HCT116 (cell line): ENCODE measurements at regions not wholly inside any gene's neighbourhood (a gene's known extent, or its start where the extent isn't known, plus 50 kb on each side); places are given as distances from the start of the nearest gene placed in this dataset.

Source experiments
- ATAC-seq: fragments of 200-7000 bp; cut with Tn5 transposase; 2 replicates; pipeline ENCODE4 v1.9.1; 2020; ENCODE audit warnings: mild to moderate bottlenecking, moderate library complexity
- BruUV-seq: library from RNA; stranded (reverse); fragments of 400-500 nt; replicated peaks from 2 replicates; lab custom pipeline; 2021; lab: Mats Ljungman, UMichigan
- CTCF ChIA-PET: fragments of 300-600 bp; sonication (Branson Sonifier 250); formaldehyde crosslinking; loops from one replicate; lab custom pipeline; 2021; ENCODE audit warnings: antibody characterized with exemption; lab: Charles Lee
- POLR2A ChIA-PET: fragments of 300-600, 350-600 bp; sonication (Branson Sonifier 250); formaldehyde crosslinking; loops from one replicate; lab custom pipeline; 2021; ENCODE audit warnings: antibody characterized with exemption; lab: Charles Lee
- RAD21 ChIA-PET, 2 experiments: fragments of 300-600 bp; sonication (Branson Sonifier 250); formaldehyde crosslinking; loops; one replicate each; lab custom pipeline; 2023; ENCODE audit warnings: low total read pairs in 2 of 2; ENCODE audit not compliant: uncharacterized antibody in 2 of 2, unreplicated experiment in 2 of 2, low non-redundant PET in 1 of 2; lab: Charles Lee
- DNase-seq: peaks from one replicate; pipeline ENCODE4 v3.0.0-alpha.2; 2010; ENCODE audit warnings: low read depth, low spot score
- H2AFZ ChIP-seq: fragments of 200-600 bp; shearing (Covaris generic), sonication (generic); 2 replicates; pipeline ENCODE4 v1.6.1; 2017; ENCODE audit warnings: low read depth, mixed run types, mixed read lengths, antibody characterized with exemption, low read length; ENCODE audit not compliant: poor library complexity, severe bottlenecking
- H3K27ac ChIP-seq: 2 replicates; pipeline ENCODE4 v1.5.1; 2012; ENCODE audit warnings: low read depth, low read length
- H3K27me3 ChIP-seq: fragments of 200-600 bp; sonication (generic); 2 replicates; pipeline ENCODE4 v1.6.1; 2016; ENCODE audit warnings: mixed run types, low read length, mixed read lengths; ENCODE audit not compliant: insufficient read depth
- H3K36me3 ChIP-seq, 2 experiments: fragments of 200-500 bp in 1 of 2; fragments of 200-600 bp in 1 of 2; sonication (Bioruptor generic) in 1 of 2; sonication (generic) in 1 of 2; 2 replicates each; pipeline versions ENCODE4 v1.5.1 to v1.6.1; 2014 to 2016; ENCODE audit warnings: low read length in 2 of 2, inconsistent platforms in 1 of 2, mixed read lengths in 1 of 2, mixed run types in 1 of 2; ENCODE audit not compliant: insufficient read depth in 2 of 2, control insufficient read depth in 1 of 2
- H3K4me1 ChIP-seq, 2 experiments: fragments of 200-600 bp in 1 of 2; sonication (generic) in 1 of 2; 2 replicates each; pipeline versions ENCODE4 v1.5.1 to v1.6.1; 2012 to 2017; ENCODE audit warnings: low read length in 2 of 2, inconsistent platforms in 1 of 2, mild to moderate bottlenecking in 1 of 2, mixed read lengths in 1 of 2, mixed run types in 1 of 2, moderate library complexity in 1 of 2; ENCODE audit not compliant: insufficient read depth in 2 of 2, control insufficient read depth in 1 of 2
- H3K4me2 ChIP-seq: fragments of 200-600 bp; sonication (generic); 2 replicates; pipeline ENCODE4 v1.6.1; 2017; ENCODE audit warnings: mixed run types, low read length, mixed read lengths
- H3K4me3 ChIP-seq, 2 experiments: fragments of 200-600 bp in 1 of 2; sonication (generic) in 1 of 2; replicated peaks in 1 of 2; 2 replicates each; pipeline ENCODE4 v1.5.1; 2011 to 2016; ENCODE audit warnings: low read length in 2 of 2, control low read depth in 1 of 2, low read depth in 1 of 2, mild to moderate bottlenecking in 1 of 2, mixed read lengths in 1 of 2, mixed run types in 1 of 2
- H3K79me2 ChIP-seq: fragments of 200-600 bp; sonication (generic); 2 replicates; pipeline ENCODE4 v1.6.1; 2017; ENCODE audit warnings: mild to moderate bottlenecking, mixed run types, low read length, moderate library complexity, mixed read lengths; ENCODE audit not compliant: insufficient read depth
- H3K9ac ChIP-seq: fragments of 200-600 bp; sonication (generic); 2 replicates; pipeline ENCODE4 v1.6.1; 2016; ENCODE audit warnings: low read length, mixed read lengths
- H3K9me2 ChIP-seq: fragments of 200-600 bp; sonication (generic), shearing (Covaris generic); 2 replicates; pipeline ENCODE4 v1.6.1; 2017; ENCODE audit warnings: mixed run types, mild to moderate bottlenecking, moderate library complexity; ENCODE audit not compliant: insufficient read depth
- H3K9me3 ChIP-seq, 2 experiments: fragments of 200-500 bp in 1 of 2; fragments of 200-600 bp in 1 of 2; sonication (Bioruptor generic) in 1 of 2; sonication (generic) in 1 of 2; 2 replicates each; pipeline ENCODE4 v1.6.1; 2014 to 2017; ENCODE audit warnings: low read length in 2 of 2, mixed read lengths in 2 of 2, inconsistent platforms in 1 of 2, low read depth in 1 of 2, mild to moderate bottlenecking in 1 of 2, mixed run types in 1 of 2, moderate library complexity in 1 of 2; ENCODE audit not compliant: control insufficient read depth in 1 of 2, insufficient read depth in 1 of 2
- H4K20me1 ChIP-seq: fragments of 200-600 bp; sonication (generic), shearing (Covaris generic); 2 replicates; pipeline ENCODE4 v1.6.1; 2017; ENCODE audit warnings: mixed run types, mild to moderate bottlenecking, moderate library complexity; ENCODE audit not compliant: insufficient read depth
- ATF3 ChIP-seq: IDR thresholded peaks from 2 replicates; pipeline ENCODE4 v1.6.1; 2012
- CTCF ChIP-seq, 3 experiments: fragments of 200-600 bp in 1 of 3; sonication (generic) in 1 of 3; IDR thresholded peaks in 2 of 3; conservative IDR thresholded peaks in 1 of 3; 2 replicates each; pipeline ENCODE4 v1.5.1; 2012 to 2017; ENCODE audit warnings: low read depth in 2 of 3, low read length in 2 of 3, antibody characterized with exemption in 1 of 3, borderline replicate concordance in 1 of 3, control low read depth in 1 of 3, mild to moderate bottlenecking in 1 of 3, mixed read lengths in 1 of 3, mixed run types in 1 of 3, moderate library complexity in 1 of 3; ENCODE audit not compliant: insufficient read depth in 1 of 3
- EGR1 ChIP-seq: IDR thresholded peaks from 2 replicates; pipeline ENCODE4 v1.6.1; 2012; ENCODE audit warnings: low read depth
- ELF1 ChIP-seq: IDR thresholded peaks from 2 replicates; pipeline ENCODE4 v1.6.1; 2012; ENCODE audit warnings: low read depth, borderline replicate concordance
- EZH2 ChIP-seq: fragments of 200-600 bp; sonication (generic); IDR thresholded peaks from 2 replicates; pipeline ENCODE4 v1.6.1; 2017; ENCODE audit warnings: antibody characterized with exemption, mixed run types
- EZH2phosphoT487 ChIP-seq: fragments of 200-600 bp; IDR thresholded peaks from 2 replicates; pipeline ENCODE4 v1.6.1; 2018; ENCODE audit warnings: antibody characterized with exemption, borderline replicate concordance
- FOSL1 ChIP-seq: IDR thresholded peaks from 2 replicates; pipeline ENCODE4 v1.6.1; 2012; ENCODE audit warnings: low read depth
- JUND ChIP-seq: IDR thresholded peaks from 2 replicates; pipeline ENCODE4 v1.6.1; 2012
- POLR2A ChIP-seq: IDR thresholded peaks from 2 replicates; pipeline ENCODE4 v1.7.0; 2011; ENCODE audit warnings: borderline replicate concordance; ENCODE audit not compliant: insufficient read depth, insufficient read length; ENCODE audit errors: extremely low read depth
- POLR2AphosphoS5 ChIP-seq: IDR thresholded peaks from 2 replicates; pipeline ENCODE4 v1.6.1; 2011; ENCODE audit warnings: mild to moderate bottlenecking, low read depth, low read length, moderate library complexity
- RAD21 ChIP-seq: IDR thresholded peaks from 2 replicates; pipeline ENCODE4 v1.6.1; 2012; ENCODE audit warnings: low read depth, mild to moderate bottlenecking
- REST ChIP-seq: IDR thresholded peaks from 2 replicates; pipeline ENCODE4 v1.6.1; 2012; ENCODE audit warnings: low read depth
- SIN3A ChIP-seq: IDR thresholded peaks from 2 replicates; pipeline ENCODE4 v1.6.1; 2012; ENCODE audit warnings: low read depth
- SP1 ChIP-seq: IDR thresholded peaks from 2 replicates; pipeline ENCODE4 v1.6.1; 2012; ENCODE audit warnings: low read depth
- TCF7L2 ChIP-seq: IDR thresholded peaks from 2 replicates; pipeline ENCODE4 v1.7.0; 2011; ENCODE audit warnings: borderline replicate concordance, inconsistent platforms; ENCODE audit not compliant: insufficient read depth, insufficient read length; ENCODE audit errors: extremely low read depth
- ZFX ChIP-seq: fragments of 450-650 bp; IDR thresholded peaks from 2 replicates; pipeline ENCODE4 v1.6.1; 2017
- ZNF274 ChIP-seq: fragments of 200-500 bp; sonication (Bioruptor generic); IDR thresholded peaks from 2 replicates; pipeline ENCODE4 v1.6.1; 2014; ENCODE audit warnings: mild to moderate bottlenecking, low read depth, low read length, inconsistent platforms
- intact Hi-C: fragments of 100-400 bp; cut with micrococcal nuclease; formaldehyde crosslinking; loops from 2 replicates; pipeline ENCODE4 v1.10.0; 2022

GRCh38 chr15:69869881-69870505 is 227.7 kb downstream of the TLE3 start (continued):
- no peak for TF ChIP-seq CTCF (IDR thresholded peaks at IDR 0.05 in 2 of 3, conservative IDR thresholded peaks at IDR 0.05 in 1 of 3; ENCODE audit: borderline replicate concordance in 1 of 3, insufficient read depth in 1 of 3, low read depth in 2 of 3, low read length in 2 of 3)

- Histone ChIP-seq H3K4me2 (no peak overlapping the region), H3K9me3 (no peaks in the 10 kb centered on the region; a peak in 1 of 4 replicates), H2AFZ (no peak overlapping the region), H3K27me3 (no peaks in the 10 kb centered on the region), H3K4me1 (peaks cover 8 to 10% of the 10 kb centered on the region in 2 experiments; a peak in 3 of 4 replicates), H3K36me3 (no peaks in the 10 kb centered on the region), H3K27ac (no peak overlapping the region), H4K20me1 (no peaks in the 10 kb centered on the region), H3K79me2 (no peaks in the 10 kb centered on the region), H3K4me3 (no peak overlapping the region), H3K9me2 (no peaks in the 10 kb centered on the region), H3K9ac (no peak overlapping the region)
- ChIA-PET RAD21 (no interaction called here), POLR2A (no interaction called here), CTCF (no interaction called here)
- DNase-seq (no peak), ATAC-seq (no peak)
- BruUV-seq = no TSS peak
- intact Hi-C loops = no loop called here
- TF ChIP-seq TCF7L2 (no peak), RAD21 (no peak), EGR1 (no peak), ELF1 (no peak), ZNF274 (no peak), FOSL1 (no peak), POLR2AphosphoS5 (no peak), EZH2 (no peak), SP1 (no peak), EZH2phosphoT487 (no peak), POLR2A (no peak), REST (no peak), CTCF (IDR thresholded peaks at IDR 0.05 in 2 of 3, conservative IDR thresholded peaks at IDR 0.05 in 1 of 3; ENCODE audit: borderline replicate concordance in 1 of 3, insufficient read depth in 1 of 3, low read depth in 2 of 3, low read length in 2 of 3) (no peak), JUND (no peak), SIN3A (no peak), ATF3 (no peak), ZFX (no peak)
Measured at GRCh38 chr15:69871511-69872134, 226.1 kb downstream of the TLE3 start.
